H1 (cell line): ENCODE measurements at regions not wholly inside any gene's neighbourhood (a gene's known extent, or its start where the extent isn't known, plus 50 kb on each side); places are given as distances from the start of the nearest gene placed in this dataset.

Source experiments
- CBX5 ChIP-seq: fragments of 300-800, 300-1000 bp; sonication (generic); IDR thresholded peaks from 2 replicates; pipeline ENCODE4 v1.7.1; 2016; ENCODE audit warnings: antibody characterized with exemption, low read length, low read depth
- CHD1 ChIP-seq: IDR thresholded peaks from 2 replicates; pipeline ENCODE4 v1.6.1; 2012; ENCODE audit warnings: low read depth, low read length, improper control_type of control experiment
- EZH2 ChIP-seq: fragments of 200-600 bp; sonication (generic); IDR thresholded peaks from 2 replicates; pipeline ENCODE4 v1.7.1; 2012; ENCODE audit warnings: low read depth, mild to moderate bottlenecking, moderate library complexity, low read length, inconsistent platforms; ENCODE audit not compliant: severe bottlenecking
- JUND ChIP-seq: IDR thresholded peaks from 2 replicates; pipeline ENCODE4 v1.6.1; 2011; ENCODE audit warnings: mild to moderate bottlenecking, improper control_type of control experiment, low read length
- KDM1A ChIP-seq: fragments of 200-600, 300-600 bp; sonication (generic); IDR thresholded peaks from 2 replicates; pipeline ENCODE4 v1.7.1; 2016; ENCODE audit warnings: mild to moderate bottlenecking, low read length, borderline replicate concordance
- SAP30 ChIP-seq: fragments of 300-600 bp; sonication (generic); IDR thresholded peaks from 2 replicates; pipeline ENCODE4 v1.7.1; 2012; ENCODE audit warnings: low read length, moderate library complexity, mild to moderate bottlenecking, inconsistent platforms; ENCODE audit not compliant: insufficient read depth, insufficient replicate concordance
- SRF ChIP-seq: IDR thresholded peaks from 2 replicates; pipeline ENCODE4 v1.6.1; 2011; ENCODE audit warnings: mild to moderate bottlenecking, low read depth, low read length, moderate library complexity
- TAF7 ChIP-seq: optimal IDR thresholded peaks from 2 replicates; pipeline ENCODE3; 2011; ENCODE audit warnings: low read depth, mild to moderate bottlenecking, inconsistent platforms, low read length, moderate library complexity, borderline replicate concordance
- TEAD4 ChIP-seq: IDR thresholded peaks from 2 replicates; pipeline ENCODE4 v1.6.1; 2012; ENCODE audit warnings: low read depth, low read length, inconsistent platforms, mixed read lengths
- TF ChIP-seq, protein P1 (sequence below): IDR thresholded peaks from 2 replicates; pipeline ENCODE4 v1.6.1; 2012; ENCODE audit warnings: inconsistent platforms

DNA sequence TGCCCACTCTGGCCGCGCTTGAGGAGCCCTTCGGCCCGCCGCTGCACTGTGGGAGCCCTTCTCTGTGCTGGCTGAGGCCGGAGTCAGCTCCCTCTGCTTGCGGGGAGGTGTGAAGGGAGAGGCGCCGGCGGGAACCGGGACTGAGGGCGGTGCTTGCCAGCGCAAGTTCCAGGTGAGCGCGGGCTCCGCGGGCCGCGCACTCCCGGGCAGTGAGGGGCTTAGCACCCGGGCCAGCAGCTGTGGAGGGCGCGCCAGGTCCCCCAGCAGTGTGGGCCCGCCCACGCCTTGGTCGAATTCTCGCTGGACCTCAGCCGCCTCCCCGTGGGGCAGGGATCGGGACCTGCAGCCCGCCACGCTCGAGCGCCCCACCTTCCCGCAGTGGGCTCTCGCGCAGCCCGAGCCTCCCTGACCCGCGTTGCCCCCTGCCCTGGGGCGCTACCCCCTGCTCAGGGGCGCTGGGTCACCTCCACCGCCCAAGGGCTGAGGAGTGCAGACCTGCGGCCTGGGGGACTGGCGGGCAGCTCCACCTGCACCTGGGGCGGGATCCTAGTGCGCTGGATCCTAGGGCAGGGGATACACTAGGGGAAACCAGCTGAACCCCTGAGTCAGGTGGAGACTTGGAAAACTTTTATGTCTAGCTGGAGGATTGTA, 97.3 kb downstream of the CD8B2 start (continued):
- no peak for TF ChIP-seq JUND
- TF ChIP-seq KDM1A: no peak
- no peak for TF ChIP-seq CHD1
- no peak for TF ChIP-seq EZH2
- TF ChIP-seq SAP30: no peak
- TF ChIP-seq TEAD4: no peak
- no peak for TF ChIP-seq CBX5
- TF ChIP-seq TAF7: no peak
- TF ChIP-seq, protein P1, sequence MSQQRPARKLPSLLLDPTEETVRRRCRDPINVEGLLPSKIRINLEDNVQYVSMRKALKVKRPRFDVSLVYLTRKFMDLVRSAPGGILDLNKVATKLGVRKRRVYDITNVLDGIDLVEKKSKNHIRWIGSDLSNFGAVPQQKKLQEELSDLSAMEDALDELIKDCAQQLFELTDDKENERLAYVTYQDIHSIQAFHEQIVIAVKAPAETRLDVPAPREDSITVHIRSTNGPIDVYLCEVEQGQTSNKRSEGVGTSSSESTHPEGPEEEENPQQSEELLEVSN: peak; percentile 90
- TF ChIP-seq SRF: no peak
